ENCODE measurements at regions not wholly inside any gene's neighbourhood (a gene's known extent, or its start where the extent isn't known, plus 50 kb on each side); places are given as distances from the start of the nearest gene placed in this dataset.

- no peak for DNase-seq (ENCODE audit: low read depth, low spot score)
Measured at GRCh38 chr12:103097496-103097895, 140.0 kb downstream of the ASCL1 start.

- no peak for DNase-seq (ENCODE audit: low read depth, low spot score)
Measured at GRCh38 chr12:103100257-103100831, 142.9 kb downstream of the ASCL1 start.

DNA sequence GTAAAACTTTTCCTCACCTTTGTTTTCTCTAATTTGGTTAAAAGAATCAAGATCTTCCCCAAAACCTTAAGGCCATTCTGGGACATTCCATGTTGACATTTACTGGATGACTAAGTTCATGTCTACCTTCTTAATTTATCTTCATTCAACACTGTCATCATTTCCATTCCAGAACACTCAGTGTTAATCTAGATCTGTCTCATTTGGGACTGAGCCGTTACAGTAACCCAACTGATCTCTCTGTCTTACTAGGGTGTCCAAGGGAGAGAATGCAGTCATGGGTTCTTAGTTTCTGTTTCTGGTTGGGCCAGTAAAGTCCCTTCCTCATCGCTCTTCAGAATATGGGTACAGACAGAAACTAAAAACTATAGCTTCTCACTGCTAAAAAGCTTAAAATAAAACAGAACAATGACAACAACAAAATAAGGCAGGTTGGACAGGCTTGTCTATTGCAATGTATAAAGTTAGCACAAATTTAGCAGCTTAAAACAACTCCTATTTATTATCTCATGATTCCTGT, 144.8 kb downstream of the ASCL1 start:
- DNase-seq (ENCODE audit: low read depth, low spot score): no peak

- no peak for DNase-seq (ENCODE audit: low read depth, low spot score)
Measured at GRCh38 chr12:103105971-103106597, 148.6 kb downstream of the ASCL1 start.

GRCh38 chr12:103109861-103110260, 152.4 kb downstream of the ASCL1 start:
- no peak for DNase-seq (ENCODE audit: low read depth, low spot score)

DNA sequence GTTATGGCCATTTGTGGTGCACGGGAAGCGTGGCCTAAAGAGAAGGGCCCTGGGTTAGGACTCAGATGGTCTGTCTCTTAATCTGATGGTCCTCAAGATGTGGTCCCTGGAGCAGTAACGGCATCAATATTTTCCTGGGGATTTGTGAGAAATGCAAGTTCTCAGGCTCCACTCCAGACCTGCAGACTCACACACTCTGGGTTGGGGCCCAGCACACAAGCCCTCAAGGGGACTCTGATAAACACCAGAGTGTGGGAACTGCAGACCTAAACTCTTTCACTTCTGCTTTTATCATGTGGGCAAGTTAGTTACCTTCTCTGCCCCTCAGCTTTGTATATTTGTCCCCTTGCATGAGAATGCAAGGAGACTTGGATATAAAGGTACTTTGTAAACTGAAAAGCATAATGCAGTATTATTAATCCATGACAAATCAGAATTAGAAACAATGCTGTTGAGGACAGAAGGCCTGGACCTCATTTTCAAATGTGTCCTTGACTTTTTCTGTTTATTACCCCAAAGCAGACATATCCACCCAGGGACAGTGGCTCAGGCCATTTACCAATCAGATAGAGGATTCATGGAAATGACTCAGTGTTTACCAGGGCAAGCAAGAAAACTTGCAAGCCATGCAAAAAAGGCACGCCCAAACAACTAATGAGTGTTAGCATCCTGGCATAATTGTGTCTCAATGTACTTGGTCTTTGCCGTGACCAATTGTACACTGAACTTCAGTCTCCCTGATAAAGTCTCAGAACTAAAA, 157.0 kb downstream of the ASCL1 start:
- DNase-seq (ENCODE audit: low read depth, low spot score): no peak

DNA sequence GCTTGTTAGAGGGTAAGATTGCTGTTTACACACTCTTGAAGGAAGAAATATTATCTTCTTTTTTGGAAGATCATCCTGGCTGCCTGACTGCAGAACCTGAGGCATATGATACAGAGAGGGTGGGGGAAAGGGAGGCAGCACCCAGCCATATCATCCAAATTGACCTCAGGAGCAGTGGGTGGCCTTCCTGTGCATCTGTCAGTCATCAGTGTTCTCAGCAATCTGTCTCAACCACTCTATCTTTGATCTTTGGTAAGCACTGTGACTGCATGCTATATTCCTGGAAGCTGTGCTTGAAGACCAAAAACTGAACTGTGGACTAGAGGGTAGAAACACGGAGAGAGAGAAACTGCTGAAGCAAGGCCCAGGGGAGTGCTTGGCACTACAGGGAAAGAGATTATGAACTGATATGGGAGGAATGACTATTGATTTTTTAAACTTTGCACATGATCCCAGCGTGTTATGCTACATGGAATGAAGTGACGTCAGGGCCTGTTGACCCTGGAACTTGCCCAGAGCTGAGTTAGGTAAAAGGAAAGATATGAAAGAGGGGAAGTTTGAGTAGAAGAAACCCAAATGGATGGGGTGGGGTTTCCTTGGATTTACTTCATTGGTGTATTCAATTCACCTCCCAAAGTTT, 171.5 kb downstream of the ASCL1 start:
- no peak for DNase-seq (ENCODE audit: low read depth, low spot score)

DNA sequence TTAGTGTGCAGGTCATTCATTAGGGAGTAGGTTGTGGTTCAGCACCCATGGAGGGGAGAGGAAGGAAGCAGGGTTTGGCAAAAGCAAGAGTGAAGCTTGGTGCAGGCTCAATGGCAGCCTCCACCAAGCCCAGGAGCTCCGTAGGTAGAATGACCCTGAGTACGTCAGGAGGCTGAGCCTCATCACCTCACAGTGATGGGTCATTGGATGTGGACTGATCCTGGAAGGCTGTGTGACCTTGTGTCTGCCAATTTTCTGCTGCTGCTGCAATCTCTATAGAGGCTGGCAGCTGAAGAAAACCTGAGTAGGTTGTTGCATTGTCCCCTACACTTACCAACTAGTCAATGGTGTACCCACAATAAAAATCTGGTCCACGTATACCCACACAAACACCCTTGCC, 173.1 kb downstream of the ASCL1 start:
- no peak for DNase-seq (ENCODE audit: low read depth, low spot score)

DNA sequence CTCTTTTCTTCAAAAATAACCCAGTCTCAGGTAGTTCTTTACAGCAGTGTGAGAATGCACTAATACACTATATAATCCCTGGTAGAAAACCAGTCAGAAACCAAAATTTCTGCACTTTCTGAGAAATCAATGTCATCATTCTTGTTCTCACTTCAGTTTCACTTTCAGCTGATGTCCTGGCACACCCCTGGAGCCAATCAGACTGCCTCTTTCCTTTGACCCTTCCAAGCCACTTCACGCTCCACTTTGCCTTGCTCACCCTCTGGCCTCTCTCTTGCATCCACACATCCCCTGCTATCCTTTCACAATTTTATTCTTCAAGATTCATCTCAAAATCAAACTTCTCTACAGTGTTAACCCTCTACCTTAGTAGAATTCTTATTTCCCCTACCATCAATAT, 181.1 kb downstream of the ASCL1 start:
- DNase-seq (ENCODE audit: low read depth, low spot score): no peak

DNA sequence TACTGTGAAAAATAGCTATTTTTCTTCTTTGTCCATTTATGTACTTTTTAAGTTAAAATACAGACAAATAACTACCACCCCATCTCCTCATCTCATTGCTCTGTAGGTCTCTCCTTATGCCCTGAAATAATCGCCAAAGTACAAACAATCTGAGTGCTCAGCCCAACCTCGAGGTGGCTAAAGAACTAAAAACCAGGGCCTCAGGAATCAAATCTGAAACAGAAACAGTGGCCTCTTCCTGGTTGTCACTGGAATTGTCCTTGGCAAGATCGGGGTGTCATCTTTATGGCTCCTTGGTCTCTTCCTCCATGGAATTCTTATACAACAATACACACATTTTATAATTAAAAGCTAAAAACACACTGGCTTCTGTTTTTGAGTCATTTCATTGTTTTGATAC, 182.4 kb downstream of the ASCL1 start:
- no peak for DNase-seq (ENCODE audit: low read depth, low spot score)

DNA sequence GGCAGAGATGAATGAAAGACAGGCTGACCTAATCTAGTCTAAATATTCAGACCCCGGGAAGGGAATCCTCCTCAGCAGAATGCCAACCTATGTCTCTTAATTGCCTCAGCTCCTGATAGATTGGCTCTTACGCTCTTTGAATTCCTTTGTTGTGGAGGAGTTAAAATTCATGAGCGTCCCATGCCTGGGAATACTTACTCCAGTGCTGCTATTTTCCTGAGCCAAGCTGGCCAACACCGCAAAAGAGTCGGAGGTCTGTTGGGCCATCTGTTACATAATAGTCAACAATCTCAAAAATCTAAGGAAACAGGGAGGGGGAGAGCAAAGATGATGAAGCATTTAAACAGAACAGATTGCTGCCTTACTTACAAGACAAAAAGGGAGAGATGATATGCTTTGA, 182.8 kb downstream of the ASCL1 start:
- no peak for DNase-seq (ENCODE audit: low read depth, low spot score)

- DNase-seq (ENCODE audit: low read depth, low spot score): no peak
Measured at GRCh38 chr12:103144278-103144677, 186.8 kb downstream of the ASCL1 start.

DNA sequence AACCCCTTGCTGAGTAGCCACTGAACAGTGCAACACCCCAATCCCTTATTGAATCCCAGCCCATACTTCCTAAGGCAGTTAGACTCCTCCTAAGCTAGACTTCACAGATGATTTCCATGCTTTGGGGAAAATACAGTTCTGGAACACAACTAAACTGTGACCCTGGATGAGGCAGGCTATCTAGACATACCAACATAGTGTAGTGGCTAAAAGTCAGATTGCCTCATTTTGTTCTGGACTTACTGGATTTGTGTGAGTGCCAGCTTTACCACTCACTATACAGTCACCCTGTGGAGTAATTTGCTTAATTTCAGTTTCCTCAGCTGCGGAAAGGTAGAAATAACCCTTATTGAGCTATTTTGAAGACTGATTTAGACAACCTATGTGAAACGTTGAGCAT, 203.1 kb downstream of the ASCL1 start:
- DNase-seq (ENCODE audit: low read depth, low spot score): no peak

DNA sequence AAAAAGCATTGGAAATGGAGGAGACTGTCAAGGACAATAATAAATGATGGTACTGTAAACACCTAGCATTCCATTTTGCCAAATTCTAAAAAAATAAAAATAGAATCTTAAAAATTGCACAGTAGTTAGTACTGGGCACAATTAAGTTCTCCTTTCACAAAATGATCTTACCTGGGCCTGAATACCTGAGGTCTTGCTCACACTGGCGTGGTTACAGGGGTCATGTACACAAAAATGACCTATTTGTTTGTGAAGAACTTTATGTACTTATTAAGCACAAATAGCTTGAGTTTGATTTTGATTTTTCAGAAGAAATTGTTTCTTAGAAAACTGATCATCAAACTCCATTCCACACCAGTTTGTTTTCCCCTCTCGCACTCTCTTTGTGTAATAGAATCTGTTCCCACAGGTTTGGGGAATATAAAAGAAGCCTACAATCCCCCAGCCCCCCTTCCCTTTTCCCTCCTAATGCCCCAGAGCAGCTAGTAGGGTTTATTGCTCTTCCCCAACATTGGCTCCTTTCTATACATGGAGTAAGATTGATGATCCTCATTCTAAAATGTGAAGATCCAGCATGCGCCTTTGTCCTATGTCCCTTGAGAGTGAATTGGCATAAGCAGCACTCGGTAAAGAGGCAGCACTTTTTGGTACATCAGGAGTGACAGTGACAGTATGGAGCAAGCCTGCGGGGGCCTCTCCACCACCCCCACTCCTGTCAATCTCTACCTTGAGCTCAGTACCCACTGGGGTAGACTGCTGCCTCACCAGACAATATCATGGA, 204.3 kb downstream of the ASCL1 start:
- DNase-seq (ENCODE audit: low read depth, low spot score): no peak

GRCh38 chr12:103166949-103167348, 209.5 kb downstream of the ASCL1 start:
- DNase-seq (ENCODE audit: low read depth, low spot score): no peak

DNA sequence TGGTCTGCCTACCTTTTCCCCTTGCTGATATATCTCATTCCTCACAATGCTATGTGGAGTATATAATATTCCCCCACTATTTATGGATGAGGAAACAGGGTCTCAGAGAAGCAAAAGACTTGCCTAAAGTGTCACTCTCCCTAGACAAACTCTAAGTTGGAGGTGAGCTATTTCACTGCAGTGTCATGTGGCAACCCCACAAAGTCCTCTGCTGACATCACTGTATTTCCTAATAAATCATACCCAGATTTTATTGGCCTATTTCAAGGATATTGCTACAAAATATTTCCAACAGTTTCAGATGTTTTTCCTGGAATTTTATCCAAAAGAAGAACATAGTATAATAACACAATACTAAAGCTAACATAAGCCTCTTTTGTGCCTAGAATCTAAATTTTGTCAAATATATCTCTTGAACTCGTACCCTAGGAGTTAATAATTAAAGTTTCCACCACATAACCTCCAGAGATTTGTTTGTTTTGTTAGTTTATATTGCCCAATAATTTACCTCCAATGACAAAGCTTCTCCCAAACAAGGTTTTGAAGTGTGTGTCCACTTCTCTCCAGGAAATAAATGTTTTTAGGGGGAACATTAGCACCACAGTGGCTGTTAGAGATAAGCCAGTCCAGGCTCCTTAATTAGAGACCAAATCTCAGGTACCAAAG, 215.1 kb downstream of the ASCL1 start:
- no peak for DNase-seq (ENCODE audit: low read depth, low spot score)

DNA sequence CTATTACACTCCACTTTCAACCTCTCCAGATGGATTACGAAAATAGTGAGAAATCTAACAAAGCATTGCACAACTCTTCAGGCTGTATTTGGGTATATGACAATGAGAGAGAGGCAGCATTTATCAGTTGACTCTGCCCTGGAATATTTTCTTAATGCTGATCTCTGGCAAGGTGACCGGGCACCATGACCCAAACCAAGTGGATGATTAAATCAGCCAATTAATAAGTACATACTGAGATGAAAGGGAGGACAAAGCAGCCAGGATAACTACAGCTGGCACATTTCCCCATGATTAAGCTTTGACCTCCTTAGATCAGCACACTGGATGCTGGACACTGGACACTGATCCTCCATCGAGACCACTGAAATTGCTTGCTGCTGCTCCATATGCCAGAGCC, 218.2 kb downstream of the ASCL1 start:
- no peak for DNase-seq (ENCODE audit: low read depth, low spot score)

- DNase-seq (ENCODE audit: low read depth, low spot score): no peak
Measured at GRCh38 chr12:103177639-103178255, 220.3 kb downstream of the ASCL1 start.

DNA sequence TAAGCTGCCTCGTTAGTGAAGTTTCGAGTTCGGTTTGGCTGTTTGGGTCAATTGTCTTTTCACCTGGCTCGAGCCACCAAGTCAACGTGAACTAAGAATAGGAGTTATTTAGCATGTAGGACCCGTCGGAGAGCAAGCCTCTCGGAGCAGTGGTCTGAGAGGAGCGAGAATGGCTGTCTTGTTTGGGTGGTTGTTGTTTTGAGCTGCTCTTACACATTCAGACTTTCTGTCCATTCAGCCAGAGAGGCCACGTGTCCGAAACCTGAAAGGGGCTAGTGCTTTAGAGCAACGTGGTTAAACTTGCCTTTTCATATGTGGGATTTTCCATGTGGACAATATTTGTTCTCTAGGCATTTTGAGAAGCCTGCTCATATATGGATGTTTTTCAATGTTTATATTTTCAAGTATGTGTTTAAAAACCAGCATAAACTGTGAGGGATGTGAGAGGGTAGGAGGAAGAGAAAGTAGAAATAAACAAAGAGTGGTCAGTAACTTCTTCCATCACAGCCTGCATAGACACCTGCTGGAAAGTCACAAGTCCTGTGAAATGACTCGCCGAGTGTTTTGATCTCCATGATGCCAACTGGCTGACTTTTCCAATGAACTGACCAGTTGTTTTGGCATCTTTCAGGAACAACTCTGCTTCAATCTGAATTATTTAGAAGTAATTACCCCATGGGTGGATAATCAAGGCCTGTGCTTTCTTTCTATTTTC, 221.0 kb downstream of the ASCL1 start:
- no peak for DNase-seq (ENCODE audit: low read depth, low spot score)
